ENCODE measurements at regions not wholly inside any gene's neighbourhood (a gene's known extent, or its start where the extent isn't known, plus 50 kb on each side); places are given as distances from the start of the nearest gene placed in this dataset.

- H3K27ac ChIP-seq (ENCODE audit: insufficient read depth, low read depth, low read length): no peak overlapping the region
- no TSS peak for BruUV-seq (replicated peaks)
- TF ChIP-seq GATA2 (IDR thresholded peaks at IDR 0.05; ENCODE audit: insufficient read depth, insufficient read length, low read depth, low read length): no peak
- TF ChIP-seq EZH2 (IDR thresholded peaks at IDR 0.05; ENCODE audit: borderline replicate concordance, low read depth, low read length, severe bottlenecking): no peak
- TF ChIP-seq MYC (IDR thresholded peaks at IDR 0.05; ENCODE audit: low read depth, low read length): no peak
- TF ChIP-seq CTCF (IDR thresholded peaks at IDR 0.05; ENCODE audit: extremely low read depth in 1 of 2, insufficient read depth in 1 of 2, low read depth in 1 of 2, low read length in 2 of 2): no peak
- H2AFZ ChIP-seq (ENCODE audit: low read depth, low read length): no peak overlapping the region
- H3K4me2 ChIP-seq (ENCODE audit: insufficient read depth, low read length): no peak overlapping the region
- dilution Hi-C loops (cut with MboI; ENCODE audit: extremely low pct_ligation_motif_present, low sequenced_read_pairs): no loop called here
- POLR2A ChIA-PET: no interaction called here
- FAIRE-seq: no peak
- H3K9me3 ChIP-seq (replicated peaks; ENCODE audit: control insufficient read depth, insufficient read depth, low read length): no peaks in the 10 kb centered on the region
- H3K36me3 ChIP-seq (ENCODE audit: control insufficient read depth in 2 of 2, extremely low read depth in 1 of 2, insufficient read depth in 2 of 2, low read length in 2 of 2): no peaks in the 10 kb centered on the region
- no peaks in the 10 kb centered on the region for H3K27me3 ChIP-seq (ENCODE audit: control insufficient read depth in 2 of 2, insufficient read depth in 2 of 2, low read length in 2 of 2)
- no peak overlapping the region for H3K9ac ChIP-seq (replicated peaks; ENCODE audit: extremely low read depth, insufficient read depth, low read length)
- no peak overlapping the region for H3K4me3 ChIP-seq (replicated peaks in 1 of 3; ENCODE audit: insufficient read depth in 1 of 3, low read depth in 1 of 3, low read length in 3 of 3)
- no peaks in the 10 kb centered on the region for H4K20me1 ChIP-seq (replicated peaks; ENCODE audit: control insufficient read depth, extremely low read depth, insufficient read depth, low read length)
- CTCF ChIA-PET: interaction anchor here (1.0 to 1.3 kb wide), 2 partner anchors 20 to 206 kb away, joined by 3 read pairs; no protein-coding TSS in a partner anchor
- intact Hi-C loops (cut with micrococcal nuclease): no loop called here
- no peak for DNase-seq (ENCODE audit: low read depth, low spot score)
- H3K4me1 ChIP-seq (ENCODE audit: control insufficient read depth, extremely low read depth, insufficient read depth, low read length): no peaks in the 10 kb centered on the region
- no peaks in the 10 kb centered on the region for H3K79me2 ChIP-seq (ENCODE audit: control insufficient read depth, insufficient read depth, low read length)
- no peaks in the 10 kb centered on the region for H3K9me1 ChIP-seq (replicated peaks; ENCODE audit: control insufficient read depth, extremely low read depth, insufficient read depth, low read length)
These were observed 184.2 kb upstream of the CHODL start for GRCh38 chr21:18060402-18060801.

- DNase-seq (ENCODE audit: low read depth, low spot score) (no peak), FAIRE-seq (no peak)
- no peaks in the 10 kb centered on the region for H3K4me1 ChIP-seq (ENCODE audit: control insufficient read depth, extremely low read depth, insufficient read depth, low read length)
- TF ChIP-seq GATA2 (IDR thresholded peaks at IDR 0.05; ENCODE audit: insufficient read depth, insufficient read length, low read depth, low read length): no peak
- no peak for TF ChIP-seq EZH2 (IDR thresholded peaks at IDR 0.05; ENCODE audit: borderline replicate concordance, low read depth, low read length, severe bottlenecking)
- no peak for TF ChIP-seq POLR2AphosphoS5 (IDR thresholded peaks at IDR 0.05; ENCODE audit: insufficient read depth, low read depth, low read length)
- TF ChIP-seq JUN (IDR thresholded peaks at IDR 0.05; ENCODE audit: borderline replicate concordance, insufficient read depth, insufficient read length, low read depth): no peak
- no peak for TF ChIP-seq MAX (IDR thresholded peaks at IDR 0.05; ENCODE audit: insufficient read depth, insufficient read length)
- no peak for TF ChIP-seq POLR2A (IDR thresholded peaks at IDR 0.05; ENCODE audit: low read depth, low read length)
- TF ChIP-seq MYC (IDR thresholded peaks at IDR 0.05; ENCODE audit: low read depth, low read length): no peak
- no peak for TF ChIP-seq FOS (IDR thresholded peaks at IDR 0.05; ENCODE audit: borderline replicate concordance, insufficient read depth, low read length)
- no peak for TF ChIP-seq CTCF (IDR thresholded peaks at IDR 0.05; ENCODE audit: extremely low read depth in 1 of 2, insufficient read depth in 1 of 2, low read depth in 1 of 2, low read length in 2 of 2)
- BruUV-seq (replicated peaks): no TSS peak
- H3K79me2 ChIP-seq (ENCODE audit: control insufficient read depth, insufficient read depth, low read length): no peaks in the 10 kb centered on the region
- H3K27me3 ChIP-seq (ENCODE audit: control insufficient read depth in 2 of 2, insufficient read depth in 2 of 2, low read length in 2 of 2): no peaks in the 10 kb centered on the region
- no peaks in the 10 kb centered on the region for H3K9me1 ChIP-seq (replicated peaks; ENCODE audit: control insufficient read depth, extremely low read depth, insufficient read depth, low read length)
- no peak overlapping the region for H3K4me3 ChIP-seq (replicated peaks in 1 of 3; ENCODE audit: insufficient read depth in 1 of 3, low read depth in 1 of 3, low read length in 3 of 3)
- H3K36me3 ChIP-seq (ENCODE audit: control insufficient read depth in 2 of 2, extremely low read depth in 1 of 2, insufficient read depth in 2 of 2, low read length in 2 of 2): no peaks in the 10 kb centered on the region
- ChIA-PET POLR2A (no interaction called here), CTCF (no interaction called here)
- no peak overlapping the region for H3K27ac ChIP-seq (ENCODE audit: insufficient read depth, low read depth, low read length)
- no peak overlapping the region for H2AFZ ChIP-seq (ENCODE audit: low read depth, low read length)
- intact Hi-C loops (cut with micrococcal nuclease): no loop called here
- H3K9ac ChIP-seq (replicated peaks; ENCODE audit: extremely low read depth, insufficient read depth, low read length): no peak overlapping the region
- H3K9me3 ChIP-seq (replicated peaks; ENCODE audit: control insufficient read depth, insufficient read depth, low read length): no peaks in the 10 kb centered on the region
- H4K20me1 ChIP-seq (replicated peaks; ENCODE audit: control insufficient read depth, extremely low read depth, insufficient read depth, low read length): no peaks in the 10 kb centered on the region
- no peak overlapping the region for H3K4me2 ChIP-seq (ENCODE audit: insufficient read depth, low read length)
- dilution Hi-C loops (cut with MboI; ENCODE audit: extremely low pct_ligation_motif_present, low sequenced_read_pairs): no loop called here
These were observed 185.8 kb upstream of the CHODL start for GRCh38 chr21:18058731-18059398.

All from endothelial cell of umbilical vein (primary cell).